H9 (cell line): ENCODE measurements at regions not wholly inside any gene's neighbourhood (a gene's known extent, or its start where the extent isn't known, plus 50 kb on each side); places are given as distances from the start of the nearest gene placed in this dataset.
"Not testable (repeated sequence)": the region's sequence is repeated elsewhere in the genome, so short reads cannot be mapped to it uniquely, and the experiment has no call there.

ENCODE experiments used
- DNase-seq: peaks from one replicate; pipeline ENCODE4 v3.0.0-alpha.2; 2017
- H2AFZ ChIP-seq: one replicate; pipeline ENCODE4 v1.6.1; 2013; ENCODE audit warnings: mild to moderate bottlenecking, low read length, control low read depth, moderate library complexity
- H2AK5ac ChIP-seq: 2 replicates; pipeline ENCODE4 v1.6.1; 2013; ENCODE audit warnings: low read length, control low read depth, mixed read lengths; ENCODE audit not compliant: insufficient read length
- H2BK120ac ChIP-seq: one replicate; pipeline ENCODE4 v1.6.1; 2013; ENCODE audit warnings: low read depth, mild to moderate bottlenecking, low read length, control low read depth, inconsistent platforms; ENCODE audit not compliant: poor library complexity, severe bottlenecking
- H2BK12ac ChIP-seq: 2 replicates; pipeline ENCODE4 v1.6.1; 2013; ENCODE audit warnings: low read length, control low read depth, mixed read lengths, low read depth; ENCODE audit not compliant: insufficient read length
- H2BK15ac ChIP-seq: 2 replicates; pipeline ENCODE4 v1.6.1; 2013; ENCODE audit warnings: low read depth, low read length, control low read depth
- H2BK20ac ChIP-seq: one replicate; pipeline ENCODE4 v1.6.1; 2013; ENCODE audit warnings: low read depth, mild to moderate bottlenecking, low read length, control low read depth, inconsistent platforms; ENCODE audit not compliant: poor library complexity, severe bottlenecking
- H2BK5ac ChIP-seq: 2 replicates; pipeline ENCODE4 v1.6.1; 2013; ENCODE audit warnings: low read length, control low read depth, mixed read lengths; ENCODE audit not compliant: insufficient read length
- H3K14ac ChIP-seq: 2 replicates; pipeline ENCODE4 v1.6.1; 2013; ENCODE audit warnings: low read length, control low read depth; ENCODE audit not compliant: insufficient read depth
- H3K18ac ChIP-seq: 2 replicates; pipeline ENCODE4 v1.6.1; 2013; ENCODE audit warnings: low read depth, mild to moderate bottlenecking, mixed read lengths, low read length, control low read depth; ENCODE audit not compliant: insufficient read length
- H3K23ac ChIP-seq: 2 replicates; pipeline ENCODE4 v1.6.1; 2013; ENCODE audit warnings: low read length, control low read depth, mixed read lengths, low read depth; ENCODE audit not compliant: insufficient read length
- H3K23me2 ChIP-seq: 2 replicates; pipeline ENCODE4 v1.6.1; 2013; ENCODE audit warnings: low read depth, mild to moderate bottlenecking, mixed read lengths, low read length, control low read depth; ENCODE audit not compliant: insufficient read length, poor library complexity, severe bottlenecking
- H3K27ac ChIP-seq: 2 replicates; pipeline ENCODE4 v1.5.1; 2013; ENCODE audit warnings: low read length, control low read depth, mixed read lengths, low read depth; ENCODE audit not compliant: insufficient read length
- H3K27me3 ChIP-seq: 2 replicates; pipeline ENCODE4 v1.6.1; 2013; ENCODE audit warnings: low read length, control low read depth, inconsistent platforms; ENCODE audit not compliant: insufficient read depth
- H3K4ac ChIP-seq: 2 replicates; pipeline ENCODE4 v1.6.1; 2013; ENCODE audit warnings: low read depth, mild to moderate bottlenecking, control low read depth, inconsistent platforms, low read length, moderate library complexity
- H3K4me1 ChIP-seq: 2 replicates; pipeline ENCODE4 v1.6.1; 2013; ENCODE audit warnings: low read length, control low read depth, inconsistent platforms; ENCODE audit not compliant: insufficient read depth
- H3K4me2 ChIP-seq: 2 replicates; pipeline ENCODE4 v1.6.1; 2013; ENCODE audit warnings: low read length, control low read depth, mixed read lengths; ENCODE audit not compliant: insufficient read length, insufficient read depth
- H3K56ac ChIP-seq: 2 replicates; pipeline ENCODE4 v1.6.1; 2013; ENCODE audit warnings: low read depth, mild to moderate bottlenecking, mixed read lengths, low read length, control low read depth; ENCODE audit not compliant: insufficient read length
- H3K79me1 ChIP-seq: 2 replicates; pipeline ENCODE4 v1.6.1; 2013; ENCODE audit warnings: low read depth, mild to moderate bottlenecking, moderate library complexity, low read length, control low read depth, inconsistent platforms; ENCODE audit not compliant: insufficient read depth, poor library complexity, severe bottlenecking
- H3K79me2 ChIP-seq: 2 replicates; pipeline ENCODE4 v1.6.1; 2013; ENCODE audit warnings: low read length, control low read depth, inconsistent platforms; ENCODE audit not compliant: insufficient read depth
- H3K9ac ChIP-seq: 2 replicates; pipeline ENCODE4 v1.6.1; 2013; ENCODE audit warnings: low read length, control low read depth, mixed read lengths; ENCODE audit not compliant: insufficient read length; ENCODE audit errors: extremely low read depth
- H3K9me3 ChIP-seq: one replicate; pipeline ENCODE4 v1.6.1; 2013; ENCODE audit warnings: low read depth, low read length, inconsistent platforms; ENCODE audit not compliant: control insufficient read depth
- H3T11ph ChIP-seq: one replicate; pipeline ENCODE4 v1.6.1; 2013; ENCODE audit warnings: mild to moderate bottlenecking, low read length, control low read depth, inconsistent platforms
- H4K20me1 ChIP-seq: one replicate; pipeline ENCODE4 v1.6.1; 2013; ENCODE audit not compliant: control insufficient read depth, insufficient read length, insufficient read depth
- H4K5ac ChIP-seq: 2 replicates; pipeline ENCODE4 v1.6.1; 2013; ENCODE audit warnings: low read depth, mild to moderate bottlenecking, mixed read lengths, low read length, control low read depth; ENCODE audit not compliant: insufficient read length
- H4K8ac ChIP-seq: replicated peaks from 2 replicates; pipeline ENCODE4 v1.6.1; 2013; ENCODE audit warnings: low read length, control low read depth, mixed read lengths, low read depth; ENCODE audit not compliant: insufficient read length
- H4K91ac ChIP-seq: 2 replicates; pipeline ENCODE4 v1.6.1; 2013; ENCODE audit warnings: low read depth, mild to moderate bottlenecking, moderate library complexity, mixed read lengths, low read length, control low read depth; ENCODE audit not compliant: insufficient read length
- H3K27ac Mint-ChIP-seq, 3 experiments: 2 replicates in 2 of 3; 3 replicates in 1 of 3; pipeline ENCODE4 v1.8.0; 2020 to 2021; ENCODE audit warnings: mixed read lengths in 3 of 3, mild to moderate bottlenecking in 1 of 3, moderate library complexity in 1 of 3
- H3K27me3 Mint-ChIP-seq: 2 replicates; pipeline ENCODE4 v1.8.0; 2021; ENCODE audit warnings: low read depth, mild to moderate bottlenecking, moderate library complexity, mixed read lengths
- H3K36me3 Mint-ChIP-seq, 3 experiments: 2 replicates in 2 of 3; 3 replicates in 1 of 3; pipeline ENCODE4 v1.8.0; 2020 to 2021; ENCODE audit warnings: low read depth in 3 of 3, mixed read lengths in 3 of 3; ENCODE audit not compliant: insufficient read depth in 1 of 3
- H3K4me1 Mint-ChIP-seq, 2 experiments: 2 replicates each; pipeline ENCODE4 v1.8.0; 2020; ENCODE audit warnings: mixed read lengths in 2 of 2
- H3K4me3 Mint-ChIP-seq, 2 experiments: 2 replicates in 1 of 2; 3 replicates in 1 of 2; pipeline ENCODE4 v1.8.0; 2020 to 2021; ENCODE audit warnings: mild to moderate bottlenecking in 2 of 2, mixed read lengths in 2 of 2, moderate library complexity in 1 of 2
- H3K9me3 Mint-ChIP-seq, 2 experiments: 2 replicates in 1 of 2; 3 replicates in 1 of 2; pipeline ENCODE4 v1.8.0; 2020; ENCODE audit warnings: mild to moderate bottlenecking in 2 of 2, mixed read lengths in 2 of 2, moderate library complexity in 1 of 2
- WGBS: extraction: QIAGEN DNeasy Blood & Tissue Kit; methylation state at CpG from one replicate; pipeline ENCODE4 v1.1.7; 2013; ENCODE audit warnings: missing lambda C conversion rate, low lambda C conversion rate, mixed read lengths; ENCODE audit not compliant: insufficient read length; ENCODE audit errors: extremely low coverage; 5-methylcytosine and 5-hydroxymethylcytosine counted together

DNA sequence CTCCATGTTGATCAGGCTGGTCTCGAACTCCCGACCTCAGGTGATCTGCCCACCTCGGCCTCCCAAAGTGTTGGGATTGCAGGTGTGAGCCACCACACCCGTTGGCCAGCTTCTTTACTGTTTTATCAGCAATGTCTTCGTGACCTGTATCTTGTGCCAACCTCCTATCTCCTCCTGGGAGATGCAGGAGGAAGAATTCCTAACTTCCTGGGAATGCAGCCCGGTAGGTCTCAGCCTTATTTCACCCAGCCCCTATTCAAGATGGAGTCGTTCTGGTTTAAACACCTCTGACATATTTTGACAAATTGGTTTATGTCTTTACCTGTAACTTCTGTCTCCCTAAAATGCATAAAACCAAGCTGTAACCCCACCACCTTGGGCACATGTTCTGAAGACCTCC lies 491.3 kb upstream of the AUTS2 start:
- H3K23me2 ChIP-seq, H3K36me3 Mint-ChIP-seq, H3K4me2 ChIP-seq, H3K27ac Mint-ChIP-seq, H3K4me3 Mint-ChIP-seq, H3T11ph ChIP-seq, H4K91ac ChIP-seq, H2AFZ ChIP-seq, DNase-seq, H3K9me3 ChIP-seq, H3K4ac ChIP-seq, H2BK120ac ChIP-seq, H3K9ac ChIP-seq, H4K5ac ChIP-seq, H4K8ac ChIP-seq, H2BK20ac ChIP-seq, H3K27me3 ChIP-seq, H3K79me1 ChIP-seq, H2BK15ac ChIP-seq, H3K14ac ChIP-seq, H3K56ac ChIP-seq, H2AK5ac ChIP-seq, H3K23ac ChIP-seq, H4K20me1 ChIP-seq, H3K79me2 ChIP-seq, H3K27ac ChIP-seq, H2BK12ac ChIP-seq, H2BK5ac ChIP-seq, H3K9me3 Mint-ChIP-seq, H3K18ac ChIP-seq: not testable (repeated sequence)
- H3K4me1 ChIP-seq, result peaks cover 22% of the 10 kb centered on the region
- WGBS, result no CpG with 5 or more reads among the region's 7 CpGs
- Mint-ChIP-seq H3K27me3 (peaks cover 23% of the 10 kb centered on the region), H3K4me1 (peaks cover 56 to 57% of the 10 kb centered on the region in 2 experiments)
